ENCODE measurements at regions not wholly inside any gene's neighbourhood (a gene's known extent, or its start where the extent isn't known, plus 50 kb on each side); places are given as distances from the start of the nearest gene placed in this dataset.

DNA sequence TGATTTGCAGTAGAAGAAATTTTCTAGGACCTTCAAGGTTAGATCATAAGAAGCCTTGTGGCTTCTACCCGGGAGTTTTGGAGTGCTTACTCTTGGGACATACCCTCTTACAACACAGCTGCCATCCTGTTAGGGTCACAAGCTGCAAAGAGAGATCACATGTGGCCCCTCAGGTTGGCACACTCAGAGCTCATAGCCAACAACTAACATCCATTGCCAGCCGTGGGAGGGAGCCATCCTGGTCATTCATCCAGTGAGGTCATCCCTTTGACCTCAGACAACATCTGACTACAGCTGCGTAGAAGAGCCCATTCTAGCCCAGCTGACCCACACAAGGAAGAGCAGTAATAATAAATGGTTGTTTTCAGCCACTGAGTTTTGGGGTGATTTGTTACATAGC, 76.9 kb upstream of the NABP1 start:
- in situ Hi-C loops (cut with HindIII; ENCODE audit: low pct_unique_long_range_greater_than_20kb, low sequenced_read_pairs) (no loop called here), intact Hi-C loops (cut with micrococcal nuclease; ENCODE audit: unreplicated experiment) (no loop called here)
- ChIA-PET CTCF (no interaction called here), POLR2A (no interaction called here)
- no peaks in the 10 kb centered on the region for H3K4me1 ChIP-seq (ENCODE audit: control insufficient read depth, insufficient read depth, low read length)
- no peak for DNase-seq (ENCODE audit: low read depth, low spot score)
- no peak overlapping the region for H3K4me3 ChIP-seq (ENCODE audit: low read depth in 2 of 2, low read length in 2 of 2)
- H3K9me3 ChIP-seq (ENCODE audit: control insufficient read depth, insufficient read depth, low read depth, low read length): no peaks in the 10 kb centered on the region
- no peaks in the 10 kb centered on the region for H3K36me3 ChIP-seq (ENCODE audit: control insufficient read depth, insufficient read depth, low read length)
- H3K27me3 ChIP-seq (ENCODE audit: control insufficient read depth, insufficient read depth, low read length): no peaks in the 10 kb centered on the region; the same call in 1 of the 2 replicates
- ATAC-seq: no peak
- TF ChIP-seq TCF7L2 (IDR thresholded peaks at IDR 0.05; ENCODE audit: low read depth, low read length) (no peak), SIN3A (IDR thresholded peaks at IDR 0.05; ENCODE audit: borderline replicate concordance, insufficient read depth, low read depth, low read length) (no peak), POLR2AphosphoS5 (IDR thresholded peaks at IDR 0.05; ENCODE audit: low read depth, low read length) (no peak)
- TF ChIP-seq, protein P1, sequence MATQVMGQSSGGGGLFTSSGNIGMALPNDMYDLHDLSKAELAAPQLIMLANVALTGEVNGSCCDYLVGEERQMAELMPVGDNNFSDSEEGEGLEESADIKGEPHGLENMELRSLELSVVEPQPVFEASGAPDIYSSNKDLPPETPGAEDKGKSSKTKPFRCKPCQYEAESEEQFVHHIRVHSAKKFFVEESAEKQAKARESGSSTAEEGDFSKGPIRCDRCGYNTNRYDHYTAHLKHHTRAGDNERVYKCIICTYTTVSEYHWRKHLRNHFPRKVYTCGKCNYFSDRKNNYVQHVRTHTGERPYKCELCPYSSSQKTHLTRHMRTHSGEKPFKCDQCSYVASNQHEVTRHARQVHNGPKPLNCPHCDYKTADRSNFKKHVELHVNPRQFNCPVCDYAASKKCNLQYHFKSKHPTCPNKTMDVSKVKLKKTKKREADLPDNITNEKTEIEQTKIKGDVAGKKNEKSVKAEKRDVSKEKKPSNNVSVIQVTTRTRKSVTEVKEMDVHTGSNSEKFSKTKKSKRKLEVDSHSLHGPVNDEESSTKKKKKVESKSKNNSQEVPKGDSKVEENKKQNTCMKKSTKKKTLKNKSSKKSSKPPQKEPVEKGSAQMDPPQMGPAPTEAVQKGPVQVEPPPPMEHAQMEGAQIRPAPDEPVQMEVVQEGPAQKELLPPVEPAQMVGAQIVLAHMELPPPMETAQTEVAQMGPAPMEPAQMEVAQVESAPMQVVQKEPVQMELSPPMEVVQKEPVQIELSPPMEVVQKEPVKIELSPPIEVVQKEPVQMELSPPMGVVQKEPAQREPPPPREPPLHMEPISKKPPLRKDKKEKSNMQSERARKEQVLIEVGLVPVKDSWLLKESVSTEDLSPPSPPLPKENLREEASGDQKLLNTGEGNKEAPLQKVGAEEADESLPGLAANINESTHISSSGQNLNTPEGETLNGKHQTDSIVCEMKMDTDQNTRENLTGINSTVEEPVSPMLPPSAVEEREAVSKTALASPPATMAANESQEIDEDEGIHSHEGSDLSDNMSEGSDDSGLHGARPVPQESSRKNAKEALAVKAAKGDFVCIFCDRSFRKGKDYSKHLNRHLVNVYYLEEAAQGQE (IDR thresholded peaks at IDR 0.05; ENCODE audit: insufficient read depth in 1 of 2, low read depth in 2 of 2, low read length in 1 of 2): no peak
- TF ChIP-seq, protein P2, sequence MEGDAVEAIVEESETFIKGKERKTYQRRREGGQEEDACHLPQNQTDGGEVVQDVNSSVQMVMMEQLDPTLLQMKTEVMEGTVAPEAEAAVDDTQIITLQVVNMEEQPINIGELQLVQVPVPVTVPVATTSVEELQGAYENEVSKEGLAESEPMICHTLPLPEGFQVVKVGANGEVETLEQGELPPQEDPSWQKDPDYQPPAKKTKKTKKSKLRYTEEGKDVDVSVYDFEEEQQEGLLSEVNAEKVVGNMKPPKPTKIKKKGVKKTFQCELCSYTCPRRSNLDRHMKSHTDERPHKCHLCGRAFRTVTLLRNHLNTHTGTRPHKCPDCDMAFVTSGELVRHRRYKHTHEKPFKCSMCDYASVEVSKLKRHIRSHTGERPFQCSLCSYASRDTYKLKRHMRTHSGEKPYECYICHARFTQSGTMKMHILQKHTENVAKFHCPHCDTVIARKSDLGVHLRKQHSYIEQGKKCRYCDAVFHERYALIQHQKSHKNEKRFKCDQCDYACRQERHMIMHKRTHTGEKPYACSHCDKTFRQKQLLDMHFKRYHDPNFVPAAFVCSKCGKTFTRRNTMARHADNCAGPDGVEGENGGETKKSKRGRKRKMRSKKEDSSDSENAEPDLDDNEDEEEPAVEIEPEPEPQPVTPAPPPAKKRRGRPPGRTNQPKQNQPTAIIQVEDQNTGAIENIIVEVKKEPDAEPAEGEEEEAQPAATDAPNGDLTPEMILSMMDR (IDR thresholded peaks at IDR 0.05): no peak
- BruUV-seq (replicated peaks): no TSS peak
- H3K27ac ChIP-seq (ENCODE audit: low read length): no peak overlapping the region

- DNase-seq (ENCODE audit: low read depth, low spot score) (no peak), ATAC-seq (no peak)
- TF ChIP-seq POLR2AphosphoS5 (IDR thresholded peaks at IDR 0.05; ENCODE audit: low read depth, low read length) (no peak), SIN3A (IDR thresholded peaks at IDR 0.05; ENCODE audit: borderline replicate concordance, insufficient read depth, low read depth, low read length) (no peak), TCF7L2 (IDR thresholded peaks at IDR 0.05; ENCODE audit: low read depth, low read length) (no peak)
- TF ChIP-seq, protein P2 (IDR thresholded peaks at IDR 0.05): no peak
- TF ChIP-seq, protein P1 (IDR thresholded peaks at IDR 0.05; ENCODE audit: insufficient read depth in 1 of 2, low read depth in 2 of 2, low read length in 1 of 2): no peak
- intact Hi-C loops (cut with micrococcal nuclease; ENCODE audit: unreplicated experiment): no loop called here
- CTCF ChIA-PET: no interaction called here
- Histone ChIP-seq H3K36me3 (ENCODE audit: control insufficient read depth, insufficient read depth, low read length) (no peaks in the 10 kb centered on the region), H3K4me1 (ENCODE audit: control insufficient read depth, insufficient read depth, low read length) (no peaks in the 10 kb centered on the region), H3K9me3 (ENCODE audit: control insufficient read depth, insufficient read depth, low read depth, low read length) (no peaks in the 10 kb centered on the region), H3K4me3 (ENCODE audit: low read depth in 2 of 2, low read length in 2 of 2) (no peak overlapping the region), H3K27me3 (ENCODE audit: control insufficient read depth, insufficient read depth, low read length) (no peaks in the 10 kb centered on the region), H3K27ac (ENCODE audit: low read length) (no peak overlapping the region)
- POLR2A ChIA-PET: no interaction called here
- in situ Hi-C loops (cut with HindIII; ENCODE audit: low pct_unique_long_range_greater_than_20kb, low sequenced_read_pairs): no loop called here
- no TSS peak for BruUV-seq (replicated peaks)
These were observed 73.8 kb upstream of the NABP1 start for GRCh38 chr2:191604154-191604553.

Data from Panc1 (cell line).